GM18858 (cell line): ENCODE measurements at regions not wholly inside any gene's neighbourhood (a gene's known extent, or its start where the extent isn't known, plus 50 kb on each side); places are given as distances from the start of the nearest gene placed in this dataset.

ENCODE experiments used
- ATAC-seq: cut with Tn5 transposase; IDR thresholded peaks from one replicate; pipeline ENCODE4 v1.9.1; 2021; ENCODE audit not compliant: unreplicated experiment

DNA sequence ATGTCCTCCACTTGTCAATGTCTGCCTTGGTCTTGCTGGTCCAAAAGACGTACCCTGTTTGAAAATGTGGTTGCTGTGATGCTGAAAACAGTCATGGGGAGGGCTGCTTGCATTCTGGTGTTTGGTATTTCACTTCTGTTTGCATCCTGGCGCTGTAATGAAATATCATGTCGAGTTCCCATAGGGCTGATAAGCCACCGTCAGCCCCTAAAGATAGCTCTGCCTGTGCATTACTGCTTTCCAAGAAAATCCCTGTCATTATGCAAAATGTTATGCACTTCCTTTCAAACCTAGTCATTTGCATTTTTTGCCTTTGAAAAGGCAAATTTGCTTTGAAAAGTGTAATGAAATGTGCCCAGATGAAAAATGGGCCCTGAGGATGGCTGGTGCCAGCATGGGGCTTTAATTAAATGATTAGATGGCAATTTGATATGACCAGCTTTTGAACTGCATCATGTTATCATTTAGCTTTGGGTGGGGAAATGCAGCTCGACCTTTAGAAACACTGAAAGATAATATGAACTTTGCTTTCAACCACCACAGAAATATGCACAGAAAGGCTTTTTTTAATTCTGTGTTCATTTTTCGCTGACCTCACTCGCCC, 374.4 kb upstream of the SGCD start:
- no peak for ATAC-seq

DNA sequence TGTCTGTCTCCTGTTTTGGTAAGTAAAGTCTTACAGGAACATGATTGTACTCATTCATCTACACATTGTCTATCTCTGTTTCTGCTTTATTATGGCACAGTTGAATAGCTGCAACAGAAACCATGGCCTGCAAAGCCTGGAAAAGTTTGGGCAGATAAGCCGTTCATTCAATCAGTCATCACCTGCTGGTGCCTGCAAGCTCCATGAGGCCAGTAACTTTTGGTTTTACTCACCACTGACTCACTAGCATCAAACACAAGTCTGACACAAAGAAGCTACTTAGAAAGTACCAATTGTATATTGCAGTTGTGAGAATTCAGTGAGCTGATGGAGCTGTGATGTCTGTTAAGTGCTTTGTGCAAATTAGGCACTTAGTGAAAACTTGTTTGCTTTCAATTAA, 373.6 kb upstream of the SGCD start:
- no peak for ATAC-seq

DNA sequence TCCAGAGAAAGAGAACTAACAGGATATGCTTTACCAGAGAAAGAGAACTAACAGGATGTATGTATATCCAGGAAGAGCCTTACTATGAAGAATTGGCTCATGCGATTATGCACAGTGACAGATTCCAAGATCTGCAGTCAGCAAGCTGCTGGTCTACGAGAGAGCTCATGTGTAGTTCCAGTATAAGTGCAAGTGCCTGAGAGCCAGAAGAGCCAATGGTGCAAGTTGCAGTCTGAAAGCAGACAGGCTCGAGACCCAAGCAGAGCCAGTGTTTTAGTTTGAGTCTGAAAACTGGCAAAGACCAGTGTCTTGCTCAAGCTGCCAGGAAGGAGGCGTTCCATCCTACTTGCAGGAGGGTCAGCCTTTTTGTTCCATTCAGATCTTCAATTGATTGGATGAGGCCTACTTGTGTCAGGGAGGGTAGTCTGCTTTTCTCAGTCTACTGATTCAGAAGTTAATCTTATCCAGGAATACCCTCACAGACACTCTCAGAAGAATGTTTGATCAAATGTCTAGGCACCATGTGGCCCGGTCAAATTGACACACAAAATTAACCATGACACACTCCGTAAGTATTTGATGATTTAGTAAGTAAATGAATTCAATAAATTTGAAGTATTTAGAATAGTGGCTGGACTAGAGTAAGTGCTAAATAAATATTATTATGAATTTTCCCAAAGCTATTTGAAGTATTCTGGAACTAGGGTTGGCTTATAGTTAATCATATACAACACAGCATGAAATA, 372.1 kb upstream of the SGCD start:
- ATAC-seq: no peak

- ATAC-seq: no peak
These were observed 369.1 kb upstream of the SGCD start for GRCh38 chr5:155957884-155958283.

GRCh38 chr5:155959082-155959481, 367.9 kb upstream of the SGCD start:
- no peak for ATAC-seq

DNA sequence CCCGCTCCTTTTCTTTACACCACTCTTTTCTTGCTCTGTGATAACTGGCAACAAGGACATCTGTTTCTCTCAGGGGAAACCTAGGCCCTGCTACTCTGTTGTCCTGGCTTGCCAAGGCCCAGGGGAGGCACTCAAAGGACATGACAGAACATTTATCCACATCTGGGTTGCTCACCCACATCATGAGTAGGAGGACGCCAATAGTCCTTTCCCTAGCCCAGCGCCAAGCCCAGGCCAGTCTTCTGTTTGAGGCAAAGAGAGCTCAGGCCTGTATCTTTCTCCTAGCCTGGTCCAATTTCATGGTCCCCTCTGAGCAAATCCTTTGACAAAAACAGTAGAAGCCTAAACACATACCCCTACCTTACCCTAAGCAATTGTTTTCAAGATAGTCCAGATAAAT, 366.8 kb upstream of the SGCD start:
- no peak for ATAC-seq

DNA sequence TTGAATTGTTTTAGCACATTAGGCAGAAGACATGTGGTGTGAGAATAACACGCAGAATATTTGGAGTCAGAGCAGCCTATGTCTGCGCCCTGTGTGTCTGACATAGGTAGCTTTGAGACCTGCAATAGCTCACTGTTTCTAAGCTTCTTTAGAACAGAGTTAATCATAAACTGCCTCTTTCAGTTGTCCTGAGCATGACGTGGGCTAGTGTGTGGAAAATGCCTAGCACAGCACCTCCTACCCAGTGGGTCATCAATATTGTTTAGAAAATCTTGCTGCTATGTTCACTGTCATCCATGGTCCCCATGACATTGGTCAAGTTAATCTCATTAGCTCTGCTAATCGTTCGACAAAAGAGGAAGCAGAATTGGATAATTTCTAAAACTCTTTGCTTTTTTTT, 357.4 kb upstream of the SGCD start:
- ATAC-seq: no peak

- no peak for ATAC-seq
These were observed 352.6 kb upstream of the SGCD start for GRCh38 chr5:155974369-155974768.

DNA sequence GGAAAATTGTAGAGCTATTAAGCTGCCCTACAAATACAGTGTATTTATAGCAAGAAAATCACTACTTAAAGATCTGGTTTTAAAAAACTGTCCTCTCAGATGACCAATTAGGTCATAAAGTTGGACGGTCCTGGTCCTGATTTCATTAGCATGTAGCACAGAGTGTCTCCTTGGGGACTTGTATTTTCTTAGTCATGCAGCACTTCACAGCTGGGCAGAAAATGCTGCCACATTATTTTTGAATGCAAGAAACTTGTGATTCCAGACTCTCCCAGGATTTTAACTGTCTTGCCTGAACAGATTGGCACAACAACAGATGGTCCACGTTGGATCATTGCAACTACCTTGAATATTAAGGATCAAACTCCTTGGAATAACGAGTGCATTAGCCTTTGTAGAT, 348.1 kb upstream of the SGCD start:
- no peak for ATAC-seq

GRCh38 chr5:155982354-155982753, 344.6 kb upstream of the SGCD start:
- no peak for ATAC-seq

- no peak for ATAC-seq
These were observed 343.0 kb upstream of the SGCD start for GRCh38 chr5:155983954-155984353.

DNA sequence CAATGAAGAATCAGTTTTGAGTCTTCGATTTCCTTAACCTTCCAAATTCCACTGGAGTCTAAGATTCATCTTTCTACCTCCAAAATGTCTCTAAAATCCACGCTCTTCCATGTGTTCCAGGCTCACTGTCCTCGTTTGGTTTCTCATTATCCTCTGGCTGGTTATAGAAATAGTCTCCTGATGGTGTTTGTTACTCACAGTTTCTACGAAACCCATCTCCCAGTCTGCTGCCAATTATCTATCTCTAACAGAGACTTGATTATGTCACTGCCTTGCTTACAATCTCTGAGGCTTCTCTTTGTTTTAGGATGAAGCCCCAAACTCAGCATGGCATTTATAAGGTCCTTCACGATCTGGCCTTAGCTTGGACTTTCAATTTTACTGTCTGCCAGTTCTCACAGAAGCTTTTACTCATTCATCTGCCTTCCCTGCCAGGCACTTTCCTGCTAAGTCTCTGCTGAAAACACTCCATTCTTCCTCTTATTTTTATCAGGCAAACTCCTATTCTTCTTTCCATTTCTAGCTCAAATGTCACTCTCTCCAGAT, 339.6 kb upstream of the SGCD start:
- ATAC-seq: no peak

DNA sequence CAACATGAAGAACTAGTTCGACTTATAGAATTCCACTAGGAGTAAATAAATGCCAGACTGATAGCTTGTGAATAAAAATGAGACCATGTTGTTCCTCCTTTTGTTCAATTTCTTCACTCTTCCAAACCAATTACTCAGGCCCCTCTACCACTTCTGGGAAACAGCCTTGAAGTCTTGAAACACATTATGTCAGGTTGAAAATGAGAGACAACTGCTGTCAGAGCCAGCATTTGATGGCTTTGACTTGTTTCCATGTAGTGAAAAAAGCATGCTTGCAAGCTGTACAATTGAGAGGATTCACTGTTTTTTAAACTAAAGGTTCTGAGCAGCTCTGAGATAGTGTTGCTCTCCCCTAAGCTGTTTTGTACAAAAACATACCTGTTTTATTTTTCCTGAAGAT, 337.1 kb upstream of the SGCD start:
- no peak for ATAC-seq

DNA sequence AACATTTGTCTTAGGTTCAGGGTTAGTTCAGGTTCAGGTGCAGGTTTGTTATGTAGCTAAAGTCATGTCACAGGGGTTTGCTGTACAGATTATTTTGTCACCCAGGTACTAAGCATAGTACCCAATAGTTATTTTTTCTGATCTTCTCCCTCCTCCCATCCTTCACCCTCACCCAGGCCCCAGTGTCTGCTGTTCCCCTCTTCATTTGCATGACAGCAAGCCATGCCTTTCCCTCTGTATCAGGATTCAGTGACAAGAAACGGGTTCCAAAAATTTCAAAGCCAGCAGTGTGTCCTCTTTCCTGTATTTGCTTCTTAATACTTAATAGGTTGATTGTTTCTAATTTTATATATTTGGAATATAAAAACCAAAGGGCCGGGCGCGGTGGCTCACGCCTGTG, 330.8 kb upstream of the SGCD start:
- ATAC-seq: no peak

DNA sequence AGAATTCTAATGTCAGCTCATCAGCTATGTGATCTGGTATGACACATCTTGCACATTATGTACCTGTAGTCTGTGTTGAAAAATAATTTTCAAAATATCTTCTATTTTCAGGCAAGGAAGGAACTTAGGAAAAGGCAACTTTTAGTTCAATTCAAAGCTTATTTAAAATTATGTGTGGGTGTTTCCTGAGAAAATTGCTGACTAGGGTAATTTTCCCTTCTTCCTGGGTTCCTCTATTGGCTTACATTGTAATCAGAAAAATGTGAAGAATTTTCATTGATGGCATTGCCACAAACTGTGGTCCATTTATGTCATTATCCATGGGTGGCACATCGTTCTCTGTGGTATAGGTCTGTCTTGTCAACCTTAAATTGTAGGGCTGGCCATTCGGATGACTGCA, 328.7 kb upstream of the SGCD start:
- no peak for ATAC-seq

- no peak for ATAC-seq
These were observed 326.8 kb upstream of the SGCD start for GRCh38 chr5:156000115-156000514.

GRCh38 chr5:156004754-156005153, 322.2 kb upstream of the SGCD start:
- ATAC-seq: no peak

GRCh38 chr5:156006026-156006647, 320.8 kb upstream of the SGCD start:
- no peak for ATAC-seq

GRCh38 chr5:156008844-156009243, 318.1 kb upstream of the SGCD start:
- ATAC-seq: no peak

DNA sequence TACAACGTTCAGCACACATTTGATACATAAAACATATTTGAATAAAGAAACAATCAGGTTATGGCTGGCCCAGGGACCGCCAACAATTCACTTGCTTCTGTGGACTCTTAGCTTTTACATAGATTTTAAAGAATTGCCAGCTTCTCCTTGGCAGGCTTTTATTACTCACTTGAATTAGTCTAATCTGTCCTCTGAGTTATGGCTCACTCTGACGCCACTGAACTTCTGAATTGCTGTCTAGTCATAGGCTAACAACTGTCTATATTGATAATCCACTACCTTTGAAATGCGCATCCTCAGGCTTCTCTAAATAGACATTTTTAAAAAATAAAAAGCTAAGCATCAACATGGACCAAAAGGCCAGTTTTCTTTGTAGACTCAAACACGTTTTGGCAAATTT, 317.4 kb upstream of the SGCD start:
- ATAC-seq: no peak

GRCh38 chr5:156015137-156015536, 311.8 kb upstream of the SGCD start:
- no peak for ATAC-seq

DNA sequence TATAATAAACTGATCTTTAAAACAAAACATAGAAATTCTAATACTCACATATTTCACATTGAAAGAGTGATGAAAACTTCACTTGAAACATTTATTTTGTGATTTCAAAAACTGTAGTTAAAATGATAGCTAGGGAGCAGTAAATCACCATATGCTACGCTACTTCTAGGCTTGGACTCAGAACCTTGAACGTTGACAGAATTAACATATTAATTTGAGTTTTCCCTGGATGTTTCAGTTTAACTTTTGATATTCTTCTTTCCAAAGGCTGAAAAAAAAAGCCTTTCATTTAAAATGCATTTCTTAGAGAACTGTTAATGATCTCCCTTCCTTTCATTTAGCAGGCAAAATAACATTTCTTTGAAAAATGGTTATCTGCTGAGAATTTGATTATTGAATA, 307.8 kb upstream of the SGCD start:
- ATAC-seq: no peak
